HUES6 (cell line): ENCODE measurements at regions not wholly inside any gene's neighbourhood (a gene's known extent, or its start where the extent isn't known, plus 50 kb on each side); places are given as distances from the start of the nearest gene placed in this dataset.

Source experiments
- H3K27ac ChIP-seq: 2 replicates; pipeline ENCODE4 v1.7.0; 2013; ENCODE audit warnings: low read depth, mild to moderate bottlenecking, low read length, inconsistent platforms
- H3K27me3 ChIP-seq: 2 replicates; pipeline ENCODE4 v1.6.1; 2013; ENCODE audit warnings: low read length; ENCODE audit not compliant: control insufficient read depth, insufficient read depth
- H3K36me3 ChIP-seq: 2 replicates; pipeline ENCODE4 v1.6.1; 2013; ENCODE audit warnings: low read length; ENCODE audit not compliant: control insufficient read depth, insufficient read depth
- H3K4me1 ChIP-seq: 2 replicates; pipeline ENCODE4 v1.6.1; 2013; ENCODE audit warnings: low read length; ENCODE audit not compliant: control insufficient read depth, insufficient read depth
- H3K4me3 ChIP-seq: 2 replicates; pipeline ENCODE4 v1.5.1; 2013; ENCODE audit warnings: low read depth, low read length
- H3K9ac ChIP-seq: one replicate; pipeline ENCODE4 v1.6.1; 2013; ENCODE audit warnings: mild to moderate bottlenecking, low read length
- H3K9me3 ChIP-seq: 2 replicates; pipeline ENCODE4 v1.6.1; 2013; ENCODE audit warnings: low read depth, low read length; ENCODE audit not compliant: control insufficient read depth, insufficient read depth

- Histone ChIP-seq H3K36me3 (no peaks in the 10 kb centered on the region), H3K9me3 (no peaks in the 10 kb centered on the region), H3K4me1 (no peaks in the 10 kb centered on the region), H3K27ac (no peak overlapping the region), H3K27me3 (0 out of 2 replicates have a peak, but pooled peaks cover 3% of the 10 kb centered on the region), H3K9ac (no peak overlapping the region), H3K4me3 (no peak overlapping the region)
Observed at GRCh38 chr1:29783508-29784275, 547.4 kb downstream of the PTPRU start.

GRCh38 chr1:29782846-29783507, 546.7 kb downstream of the PTPRU start:
- Histone ChIP-seq H3K27me3 (0 out of 2 replicates have a peak, but pooled peaks cover 3% of the 10 kb centered on the region), H3K27ac (no peak overlapping the region), H3K4me3 (no peak overlapping the region), H3K36me3 (no peaks in the 10 kb centered on the region), H3K4me1 (no peaks in the 10 kb centered on the region), H3K9ac (no peak overlapping the region), H3K9me3 (no peaks in the 10 kb centered on the region)

- no peak overlapping the region for H3K27ac ChIP-seq
- H3K27me3 ChIP-seq = 0 out of 2 replicates have a peak, but pooled peaks cover 3% of the 10 kb centered on the region
- H3K4me1 ChIP-seq = no peaks in the 10 kb centered on the region
- no peaks in the 10 kb centered on the region for H3K36me3 ChIP-seq
- H3K9ac ChIP-seq = no peak overlapping the region
- no peak overlapping the region for H3K4me3 ChIP-seq
- 0 out of 2 replicates have a peak, but pooled peaks cover 4% of the 10 kb centered on the region for H3K9me3 ChIP-seq
Observed at GRCh38 chr1:29779146-29779545, 542.8 kb downstream of the PTPRU start.

GRCh38 chr1:29777522-29777921, 541.2 kb downstream of the PTPRU start:
- H3K4me1 ChIP-seq = no peaks in the 10 kb centered on the region
- H3K9me3 ChIP-seq = 0 out of 2 replicates have a peak, but pooled peaks cover 4% of the 10 kb centered on the region
- no peaks in the 10 kb centered on the region for H3K27me3 ChIP-seq
- no peak overlapping the region for H3K4me3 ChIP-seq
- no peak overlapping the region for H3K27ac ChIP-seq
- H3K9ac ChIP-seq = no peak overlapping the region
- H3K36me3 ChIP-seq = no peaks in the 10 kb centered on the region

GRCh38 chr1:29774355-29774754, 538.0 kb downstream of the PTPRU start:
- Histone ChIP-seq H3K27ac (no peak overlapping the region), H3K9ac (no peak overlapping the region), H3K36me3 (no peaks in the 10 kb centered on the region), H3K9me3 (0 out of 2 replicates have a peak, but pooled peaks cover 4% of the 10 kb centered on the region), H3K27me3 (no peaks in the 10 kb centered on the region), H3K4me1 (no peaks in the 10 kb centered on the region), H3K4me3 (no peak overlapping the region)

- Histone ChIP-seq H3K4me1 (no peaks in the 10 kb centered on the region), H3K36me3 (no peaks in the 10 kb centered on the region), H3K27ac (no peak overlapping the region)
Observed at GRCh38 chr1:29772584-29773100, 536.3 kb downstream of the PTPRU start.

GRCh38 chr1:29767769-29768425, 531.6 kb downstream of the PTPRU start:
- H3K9ac ChIP-seq = no peak overlapping the region
- H3K36me3 ChIP-seq = no peaks in the 10 kb centered on the region
- no peaks in the 10 kb centered on the region for H3K9me3 ChIP-seq
- H3K4me3 ChIP-seq = no peak overlapping the region
- H3K4me1 ChIP-seq = no peaks in the 10 kb centered on the region
- no peak overlapping the region for H3K27ac ChIP-seq
- H3K27me3 ChIP-seq = peaks cover 15% of the 10 kb centered on the region; the same call in 1 of the 2 replicates

More at GRCh38 chr1:29772584-29773100, 536.3 kb downstream of the PTPRU start:
- Histone ChIP-seq H3K9me3 (0 out of 2 replicates have a peak, but pooled peaks cover 4% of the 10 kb centered on the region), H3K9ac (no peak overlapping the region), H3K4me3 (no peak overlapping the region), H3K27me3 (peaks cover 5% of the 10 kb centered on the region; the same call in 1 of the 2 replicates)

- no peak overlapping the region for H3K27ac ChIP-seq
- H3K4me3 ChIP-seq = no peak overlapping the region
- no peaks in the 10 kb centered on the region for H3K4me1 ChIP-seq
- H3K27me3 ChIP-seq = peaks cover 15% of the 10 kb centered on the region; the same call in 1 of the 2 replicates
- no peak overlapping the region for H3K9ac ChIP-seq
- no peaks in the 10 kb centered on the region for H3K36me3 ChIP-seq
- H3K9me3 ChIP-seq = no peaks in the 10 kb centered on the region
Observed at GRCh38 chr1:29767088-29767685, 530.9 kb downstream of the PTPRU start.

GRCh38 chr1:29762635-29763034, 526.3 kb downstream of the PTPRU start:
- H3K4me1 ChIP-seq = no peaks in the 10 kb centered on the region
- H3K9me3 ChIP-seq = no peaks in the 10 kb centered on the region
- H3K27me3 ChIP-seq = peaks cover 11% of the 10 kb centered on the region; the same call in 1 of the 2 replicates
- H3K4me3 ChIP-seq = no peak overlapping the region
- H3K36me3 ChIP-seq = no peaks in the 10 kb centered on the region
- no peak overlapping the region for H3K9ac ChIP-seq
- H3K27ac ChIP-seq = no peak overlapping the region

- H3K27ac ChIP-seq = no peak overlapping the region
- H3K4me1 ChIP-seq = no peaks in the 10 kb centered on the region
- no peaks in the 10 kb centered on the region for H3K9me3 ChIP-seq
- H3K36me3 ChIP-seq = no peaks in the 10 kb centered on the region
- no peak overlapping the region for H3K9ac ChIP-seq
- peaks cover under 1% of the 10 kb centered on the region; the same call in 1 of the 2 replicates for H3K27me3 ChIP-seq
- H3K4me3 ChIP-seq = no peak overlapping the region
Observed at GRCh38 chr1:29761159-29761928, 525.0 kb downstream of the PTPRU start.
